WTC11 (cell line): ENCODE measurements at regions not wholly inside any gene's neighbourhood (a gene's known extent, or its start where the extent isn't known, plus 50 kb on each side); places are given as distances from the start of the nearest gene placed in this dataset.

ENCODE experiments used
- ATAC-seq: fragments of 200-7000 bp; cut with Tn5 transposase; 2 replicates; pipeline ENCODE4 v1.10.0; 2021; ENCODE audit warnings: mild to moderate bottlenecking, moderate library complexity
- CTCF ChIA-PET: fragments of 300-600 bp; sonication (Branson Sonifier 250); formaldehyde crosslinking; loops from one replicate; lab custom pipeline; 2021; ENCODE audit warnings: antibody characterized with exemption; lab: Charles Lee
- POLR2A ChIA-PET: fragments of 350-600 bp; sonication (Branson Sonifier 250); formaldehyde crosslinking; loops from one replicate; lab custom pipeline; 2021; ENCODE audit warnings: antibody characterized with exemption; lab: Charles Lee
- DNase-seq: peaks from one replicate; pipeline ENCODE4 v3.0.0; 2021; ENCODE audit warnings: low spot score
- H3K27ac Mint-ChIP-seq: 2 replicates; pipeline ENCODE4 v1.8.0; 2021; ENCODE audit warnings: mixed read lengths
- H3K27me3 Mint-ChIP-seq: 2 replicates; pipeline ENCODE4 v1.8.0; 2021; ENCODE audit warnings: low read depth, mild to moderate bottlenecking, moderate library complexity, mixed read lengths
- H3K36me3 Mint-ChIP-seq: 2 replicates; pipeline ENCODE4 v1.8.0; 2021; ENCODE audit warnings: mixed read lengths
- H3K4me1 Mint-ChIP-seq: 2 replicates; pipeline ENCODE4 v1.8.0; 2022; ENCODE audit warnings: mixed read lengths
- H3K4me3 Mint-ChIP-seq: 2 replicates; pipeline ENCODE4 v1.8.0; 2021; ENCODE audit warnings: mild to moderate bottlenecking, moderate library complexity, mixed read lengths
- H3K9me3 Mint-ChIP-seq: 2 replicates; pipeline ENCODE4 v1.8.0; 2021; ENCODE audit warnings: mixed read lengths
- AR ChIP-seq: fragments of 250-450 bp; sonication (Bioruptor Pico); IDR thresholded peaks from 2 replicates; pipeline ENCODE4 v1.9.0; 2021; ENCODE audit warnings: mild to moderate bottlenecking
- ATF3 ChIP-seq: sonication (generic); formaldehyde crosslinking; conservative IDR thresholded peaks from 2 replicates; pipeline ENCODE4 v1.8.1; 2022; ENCODE audit warnings: mild to moderate bottlenecking, missing genetic modification reagents
- ELF4 ChIP-seq: sonication (generic); formaldehyde crosslinking; IDR thresholded peaks from 2 replicates; pipeline ENCODE4 v1.8.1; 2022; ENCODE audit warnings: low read depth, mild to moderate bottlenecking, moderate library complexity, missing genetic modification reagents
- ERG ChIP-seq: fragments of 250-450 bp; sonication (Bioruptor Pico); IDR thresholded peaks from 2 replicates; pipeline ENCODE4 v1.8.0; 2021; ENCODE audit warnings: mild to moderate bottlenecking
- FOXJ3 ChIP-seq: sonication (generic); formaldehyde crosslinking; IDR thresholded peaks from 2 replicates; pipeline ENCODE4 v1.9.0; 2021; ENCODE audit warnings: missing genetic modification reagents, mild to moderate bottlenecking, borderline replicate concordance
- GRHL2 ChIP-seq: fragments of 250-450 bp; sonication (Bioruptor Pico); IDR thresholded peaks from 2 replicates; pipeline ENCODE4 v1.8.0; 2022; ENCODE audit warnings: mild to moderate bottlenecking, moderate library complexity; ENCODE audit not compliant: insufficient replicate concordance, severe bottlenecking
- JAZF1 ChIP-seq: fragments of 250-450 bp; sonication (Bioruptor Pico); IDR thresholded peaks from 2 replicates; pipeline ENCODE4 v1.9.0; 2021; ENCODE audit warnings: moderate library complexity, mild to moderate bottlenecking, inconsistent platforms
- MLX ChIP-seq: sonication (generic); formaldehyde crosslinking; IDR thresholded peaks from 2 replicates; pipeline ENCODE4 v1.8.1; 2023; ENCODE audit warnings: mild to moderate bottlenecking, missing genetic modification reagents, moderate library complexity
- OVOL2 ChIP-seq: fragments of 250-450 bp; sonication (Bioruptor Pico); IDR thresholded peaks from 2 replicates; pipeline ENCODE4 v1.9.0; 2021; ENCODE audit warnings: mild to moderate bottlenecking, borderline replicate concordance
- PREB ChIP-seq: sonication (generic); formaldehyde crosslinking; IDR thresholded peaks from 2 replicates; pipeline ENCODE4 v1.8.1; 2022; ENCODE audit warnings: mild to moderate bottlenecking, missing genetic modification reagents, moderate library complexity, borderline replicate concordance
- PRRX2 ChIP-seq: fragments of 250-450 bp; sonication (Bioruptor Pico); IDR thresholded peaks from 2 replicates; pipeline ENCODE4 v1.8.0; 2021; ENCODE audit warnings: mild to moderate bottlenecking
- SMAD4 ChIP-seq: sonication (generic); formaldehyde crosslinking; IDR thresholded peaks from 2 replicates; pipeline ENCODE4 v1.8.0; 2022; ENCODE audit warnings: mild to moderate bottlenecking, missing genetic modification reagents
- TP53 ChIP-seq: sonication (generic); formaldehyde crosslinking; IDR thresholded peaks from 2 replicates; pipeline ENCODE4 v1.8.1; 2023; ENCODE audit warnings: mild to moderate bottlenecking, missing genetic modification reagents
- USF1 ChIP-seq: sonication (generic); formaldehyde crosslinking; IDR thresholded peaks from 2 replicates; pipeline ENCODE4 v1.8.0; 2022; ENCODE audit warnings: mild to moderate bottlenecking, missing genetic modification reagents
- USF2 ChIP-seq: sonication (generic); formaldehyde crosslinking; IDR thresholded peaks from 2 replicates; pipeline ENCODE4 v1.8.1; 2023; ENCODE audit warnings: mild to moderate bottlenecking, missing genetic modification reagents, moderate library complexity
- ZNF317 ChIP-seq: sonication (generic); formaldehyde crosslinking; IDR thresholded peaks from 2 replicates; pipeline ENCODE4 v1.8.1; 2023; ENCODE audit warnings: low read depth, mild to moderate bottlenecking, moderate library complexity, missing genetic modification reagents, borderline replicate concordance
- ZNF416 ChIP-seq: fragments of 250-450 bp; sonication (Bioruptor Pico); IDR thresholded peaks from 2 replicates; pipeline ENCODE4 v1.9.0; 2021; ENCODE audit warnings: mild to moderate bottlenecking, inconsistent platforms
- ZNF532 ChIP-seq: fragments of 250-450 bp; sonication (Bioruptor Pico); IDR thresholded peaks from 2 replicates; pipeline ENCODE4 v1.9.0; 2021; ENCODE audit warnings: mild to moderate bottlenecking, borderline replicate concordance

- no peak for DNase-seq
- POLR2A ChIA-PET: no interaction called here
- H3K27ac Mint-ChIP-seq: 0 out of 2 replicates have a peak overlapping the region, but pooled peaks have one; percentile 1
- no peak overlapping the region for H3K4me3 Mint-ChIP-seq
- no peaks in the 10 kb centered on the region for H3K36me3 Mint-ChIP-seq
- peaks cover 26% of the 10 kb centered on the region for H3K4me1 Mint-ChIP-seq
- H3K27me3 Mint-ChIP-seq: no peaks in the 10 kb centered on the region
- H3K9me3 Mint-ChIP-seq: peaks cover under 1% of the 10 kb centered on the region
- TF ChIP-seq OVOL2 (CRISPR knock-in tag): no peak
- TF ChIP-seq FOXJ3 (CRISPR knock-in tag): no peak
- TF ChIP-seq ERG (CRISPR knock-in tag): no peak
- no peak for TF ChIP-seq GRHL2 (CRISPR knock-in tag)
- no peak for TF ChIP-seq USF1
- TF ChIP-seq MLX (CRISPR knock-in tag): no peak
- no peak for TF ChIP-seq USF2 (CRISPR knock-in tag)
- TF ChIP-seq PRRX2 (CRISPR knock-in tag): no peak
- no peak for TF ChIP-seq ATF3 (CRISPR knock-in tag)
- TF ChIP-seq ZNF317 (CRISPR knock-in tag): no peak
- no peak for TF ChIP-seq AR
- TF ChIP-seq JAZF1 (CRISPR knock-in tag): no peak
- TF ChIP-seq PREB (CRISPR knock-in tag): no peak
- TF ChIP-seq SMAD4: no peak
- TF ChIP-seq, all 79 proteins: peak for 0
- CTCF ChIA-PET: no interaction called here
- peak; percentile 47 for ATAC-seq
These were observed 347.2 kb upstream of the UMPS start for GRCh38 chr3:124383051-124383450.

GRCh38 chr3:124383846-124384466 lies 346.3 kb upstream of the UMPS start:
- POLR2A ChIA-PET: no interaction called here
- Mint-ChIP-seq H3K4me3 (no peak overlapping the region), H3K4me1 (peaks cover 26% of the 10 kb centered on the region), H3K27ac (no peak overlapping the region), H3K27me3 (no peaks in the 10 kb centered on the region), H3K36me3 (no peaks in the 10 kb centered on the region), H3K9me3 (no peaks in the 10 kb centered on the region)
- no peak for ATAC-seq
- DNase-seq: no peak
- CTCF ChIA-PET: no interaction called here
- TF ChIP-seq ZNF532 (CRISPR knock-in tag) (no peak), OVOL2 (CRISPR knock-in tag) (no peak), USF2 (CRISPR knock-in tag) (no peak), ZNF416 (no peak), TP53 (CRISPR knock-in tag) (no peak), SMAD4 (no peak), ELF4 (no peak)
